Loucy (cell line): ENCODE measurements at regions not wholly inside any gene's neighbourhood (a gene's known extent, or its start where the extent isn't known, plus 50 kb on each side); places are given as distances from the start of the nearest gene placed in this dataset.

Source experiments
- H2AFZ ChIP-seq: fragments of 200-600 bp; sonication (generic); 2 replicates; pipeline ENCODE4 v1.6.0; 2016; ENCODE audit warnings: antibody characterized with exemption, mild to moderate bottlenecking, low read length, moderate library complexity
- H3F3A ChIP-seq: fragments of 200-600 bp; 2 replicates; pipeline ENCODE4 v1.6.0; 2016; ENCODE audit warnings: antibody characterized with exemption, low read depth, mild to moderate bottlenecking
- H3K27me3 ChIP-seq: fragments of 200-600 bp; sonication (generic); 2 replicates; pipeline ENCODE4 v1.6.1; 2014; ENCODE audit warnings: low read length, mild to moderate bottlenecking; ENCODE audit not compliant: insufficient read depth, poor library complexity, severe bottlenecking
- H3K36me3 ChIP-seq: fragments of 200-600 bp; sonication (generic); 2 replicates; pipeline ENCODE4 v1.6.1; 2016; ENCODE audit warnings: low read length; ENCODE audit not compliant: insufficient read depth
- H3K4me1 ChIP-seq: fragments of 200-600 bp; sonication (generic); 2 replicates; pipeline ENCODE4 v1.5.1; 2014; ENCODE audit warnings: low read length, mild to moderate bottlenecking; ENCODE audit not compliant: insufficient read depth, poor library complexity, severe bottlenecking
- H3K4me2 ChIP-seq: fragments of 200-600 bp; sonication (generic); 2 replicates; pipeline ENCODE4 v1.6.0; 2014; ENCODE audit warnings: antibody characterized with exemption, low read length, low read depth, mild to moderate bottlenecking; ENCODE audit not compliant: poor library complexity, severe bottlenecking
- H3K4me3 ChIP-seq: fragments of 200-600 bp; sonication (generic); 2 replicates; pipeline ENCODE4 v1.5.1; 2014; ENCODE audit warnings: low read length, mild to moderate bottlenecking, mixed read lengths; ENCODE audit not compliant: poor library complexity, severe bottlenecking
- H3K79me2 ChIP-seq: fragments of 200-600 bp; sonication (generic); 2 replicates; pipeline ENCODE4 v1.6.1; 2014; ENCODE audit warnings: low read length; ENCODE audit not compliant: insufficient read depth
- H3K9ac ChIP-seq: fragments of 200-600 bp; sonication (generic); 2 replicates; pipeline ENCODE4 v1.6.0; 2014; ENCODE audit warnings: mild to moderate bottlenecking, low read depth, low read length, moderate library complexity; ENCODE audit not compliant: poor library complexity, severe bottlenecking
- H3K9me2 ChIP-seq: fragments of 200-600 bp; sonication (generic); replicated peaks from 2 replicates; pipeline ENCODE4 v1.6.1; 2016; ENCODE audit warnings: low read depth, low read length, mixed read lengths
- H3K9me3 ChIP-seq: fragments of 200-600 bp; sonication (generic); 2 replicates; pipeline ENCODE4 v1.6.1; 2014; ENCODE audit warnings: mild to moderate bottlenecking, antibody characterized with exemption, low read length, low read depth; ENCODE audit not compliant: insufficient read depth
- H4K20me1 ChIP-seq: fragments of 200-600 bp; sonication (generic); 2 replicates; pipeline ENCODE4 v1.6.0; 2014; ENCODE audit warnings: antibody characterized with exemption, low read length, mild to moderate bottlenecking; ENCODE audit not compliant: insufficient read depth, poor library complexity, severe bottlenecking
- CTCF ChIP-seq: fragments of 200-600 bp; sonication (generic); conservative IDR thresholded peaks from 2 replicates; pipeline ENCODE4 v1.5.1; 2014; ENCODE audit warnings: mild to moderate bottlenecking, antibody characterized with exemption, low read length
- EZH2phosphoT487 ChIP-seq: fragments of 200-600 bp; IDR thresholded peaks from 2 replicates; pipeline ENCODE4 v1.6.1; 2018; ENCODE audit warnings: antibody characterized with exemption, mild to moderate bottlenecking, moderate library complexity, borderline replicate concordance

GRCh38 chr14:101198398-101199027 is 295.0 kb upstream of the RTL1 start:
- Histone ChIP-seq H3K27me3 (no peaks in the 10 kb centered on the region), H3K4me1 (no peaks in the 10 kb centered on the region), H3K9ac (no peak overlapping the region), H3K4me3 (no peak overlapping the region), H3K9me2 (no peaks in the 10 kb centered on the region), H3K9me3 (no peaks in the 10 kb centered on the region), H4K20me1 (no peaks in the 10 kb centered on the region), H2AFZ (no peak overlapping the region), H3K4me2 (no peak overlapping the region), H3K79me2 (no peaks in the 10 kb centered on the region), H3F3A (no peaks in the 10 kb centered on the region), H3K36me3 (no peaks in the 10 kb centered on the region)
- no peak for TF ChIP-seq CTCF
- no peak for TF ChIP-seq EZH2phosphoT487

- no peak for TF ChIP-seq CTCF
- TF ChIP-seq EZH2phosphoT487: no peak
- H4K20me1 ChIP-seq: no peaks in the 10 kb centered on the region
- H3K27me3 ChIP-seq: no peaks in the 10 kb centered on the region
These were observed 295.7 kb upstream of the RTL1 start for GRCh38 chr14:101199028-101199770.

GRCh38 chr14:101200008-101200649 is 296.6 kb upstream of the RTL1 start:
- H2AFZ ChIP-seq: no peak overlapping the region
- no peak overlapping the region for H3K9ac ChIP-seq
- no peaks in the 10 kb centered on the region for H3F3A ChIP-seq
- no peaks in the 10 kb centered on the region for H3K27me3 ChIP-seq
- H4K20me1 ChIP-seq: no peaks in the 10 kb centered on the region
- TF ChIP-seq CTCF (no peak), EZH2phosphoT487 (no peak)
- no peaks in the 10 kb centered on the region for H3K9me3 ChIP-seq
- no peaks in the 10 kb centered on the region for H3K79me2 ChIP-seq
- H3K4me2 ChIP-seq: no peak overlapping the region
- no peaks in the 10 kb centered on the region for H3K36me3 ChIP-seq
- no peaks in the 10 kb centered on the region for H3K4me1 ChIP-seq
- H3K9me2 ChIP-seq: no peaks in the 10 kb centered on the region
- no peak overlapping the region for H3K4me3 ChIP-seq

More at GRCh38 chr14:101199028-101199770, 295.7 kb upstream of the RTL1 start:
- Histone ChIP-seq H3K79me2 (no peaks in the 10 kb centered on the region), H3F3A (no peaks in the 10 kb centered on the region), H3K4me1 (no peaks in the 10 kb centered on the region), H3K9me2 (no peaks in the 10 kb centered on the region), H3K4me3 (no peak overlapping the region), H3K36me3 (no peaks in the 10 kb centered on the region), H3K9me3 (no peaks in the 10 kb centered on the region), H2AFZ (no peak overlapping the region), H3K4me2 (no peak overlapping the region), H3K9ac (no peak overlapping the region)
